PFSK-1 (cell line): ENCODE measurements at regions not wholly inside any gene's neighbourhood (a gene's known extent, or its start where the extent isn't known, plus 50 kb on each side); places are given as distances from the start of the nearest gene placed in this dataset.

Experiments used
- POLR2AphosphoS5 ChIP-seq: IDR thresholded peaks from 2 replicates; pipeline ENCODE4 v1.6.1; 2012; ENCODE audit warnings: low read depth, mild to moderate bottlenecking, control low read depth, low read length, moderate library complexity
- SIN3A ChIP-seq: IDR thresholded peaks from 2 replicates; pipeline ENCODE4 v1.6.1; 2012; ENCODE audit warnings: mild to moderate bottlenecking, low read length, moderate library complexity, borderline replicate concordance; ENCODE audit not compliant: insufficient read depth

DNA sequence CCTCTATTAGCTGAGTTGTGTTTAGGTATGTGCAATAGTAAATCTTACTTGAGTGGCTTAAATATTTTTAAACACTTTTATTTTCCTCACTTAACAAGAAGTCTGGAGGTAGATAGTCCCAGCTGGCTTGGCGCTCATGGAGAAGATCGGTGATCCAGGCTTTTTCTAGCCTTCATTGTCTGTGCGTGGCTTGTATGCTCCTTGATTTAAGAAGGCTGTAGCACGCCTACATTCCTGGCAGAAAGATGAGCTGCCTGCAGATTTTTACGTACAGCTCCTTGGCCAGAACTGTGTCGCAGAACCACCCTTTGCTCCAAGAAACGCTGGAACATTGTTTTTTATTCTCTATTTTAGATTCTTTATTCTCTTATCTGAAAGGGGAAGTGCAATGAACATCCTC lies 284.1 kb downstream of the KIF20B start:
- TF ChIP-seq POLR2AphosphoS5 (no peak), SIN3A (no peak)
